ENCODE measurements at regions not wholly inside any gene's neighbourhood (a gene's known extent, or its start where the extent isn't known, plus 50 kb on each side); places are given as distances from the start of the nearest gene placed in this dataset.

DNA sequence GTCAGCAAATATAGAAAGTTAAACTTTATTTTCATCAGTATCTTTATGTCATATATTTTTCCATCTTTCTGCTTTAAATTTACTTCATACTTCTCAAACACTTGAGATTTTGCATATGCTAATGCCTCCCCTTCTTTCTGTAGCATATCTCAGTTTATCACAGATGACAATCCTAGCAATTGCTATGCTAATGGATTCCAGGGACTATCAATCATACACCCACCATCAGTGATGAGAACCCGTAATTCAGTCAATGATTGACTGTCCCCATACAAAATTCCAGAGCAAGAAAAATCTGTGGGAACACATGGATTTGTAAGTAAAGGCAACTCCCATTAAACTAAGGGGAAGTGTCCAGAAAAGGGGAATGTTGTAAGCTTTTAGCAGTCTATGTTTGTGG, 432.4 kb upstream of the SEMA3D start:
- TF ChIP-seq, protein P1, sequence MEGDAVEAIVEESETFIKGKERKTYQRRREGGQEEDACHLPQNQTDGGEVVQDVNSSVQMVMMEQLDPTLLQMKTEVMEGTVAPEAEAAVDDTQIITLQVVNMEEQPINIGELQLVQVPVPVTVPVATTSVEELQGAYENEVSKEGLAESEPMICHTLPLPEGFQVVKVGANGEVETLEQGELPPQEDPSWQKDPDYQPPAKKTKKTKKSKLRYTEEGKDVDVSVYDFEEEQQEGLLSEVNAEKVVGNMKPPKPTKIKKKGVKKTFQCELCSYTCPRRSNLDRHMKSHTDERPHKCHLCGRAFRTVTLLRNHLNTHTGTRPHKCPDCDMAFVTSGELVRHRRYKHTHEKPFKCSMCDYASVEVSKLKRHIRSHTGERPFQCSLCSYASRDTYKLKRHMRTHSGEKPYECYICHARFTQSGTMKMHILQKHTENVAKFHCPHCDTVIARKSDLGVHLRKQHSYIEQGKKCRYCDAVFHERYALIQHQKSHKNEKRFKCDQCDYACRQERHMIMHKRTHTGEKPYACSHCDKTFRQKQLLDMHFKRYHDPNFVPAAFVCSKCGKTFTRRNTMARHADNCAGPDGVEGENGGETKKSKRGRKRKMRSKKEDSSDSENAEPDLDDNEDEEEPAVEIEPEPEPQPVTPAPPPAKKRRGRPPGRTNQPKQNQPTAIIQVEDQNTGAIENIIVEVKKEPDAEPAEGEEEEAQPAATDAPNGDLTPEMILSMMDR (IDR thresholded peaks at IDR 0.05), result no peak
- intact Hi-C loops (cut with DNase I), result no loop called here

DNA sequence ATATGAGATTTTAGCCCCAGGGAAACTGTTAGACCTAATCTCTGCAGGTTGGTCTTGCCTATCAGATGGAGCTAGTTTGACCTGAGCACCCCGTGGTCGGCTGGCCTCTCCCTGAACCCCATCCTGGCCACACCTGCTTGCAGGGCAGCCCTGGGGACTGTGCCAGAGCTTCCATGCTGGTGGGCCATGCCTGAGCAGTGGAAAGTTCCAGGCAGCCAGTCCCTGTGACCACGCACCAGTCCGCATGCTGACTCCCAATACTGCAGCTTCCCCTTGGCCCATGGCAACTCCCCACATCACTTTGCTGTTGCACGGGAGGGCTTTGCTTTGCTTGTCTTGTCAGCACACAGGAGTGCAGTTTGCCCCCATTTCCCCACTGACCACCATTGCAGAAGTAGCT, 427.8 kb upstream of the SEMA3D start:
- Histone ChIP-seq H3K27me3 (no peaks in the 10 kb centered on the region), H3K9me3 (peaks cover 0 to 8% of the 10 kb centered on the region in 2 donors), H3K36me3 (no peaks in the 10 kb centered on the region), H3K27ac (no peak overlapping the region), H3K4me3 (no peak overlapping the region), H3K4me1 (no peaks in the 10 kb centered on the region)
- no peak for ATAC-seq
- intact Hi-C loops (cut with DNase I), result no loop called here
- TF ChIP-seq, protein P1 (IDR thresholded peaks at IDR 0.05), result no peak
- peak in 1 of 4 donors; percentile 65 for DNase-seq

More for the DNA sequence above, 432.4 kb upstream of the SEMA3D start:
- ATAC-seq, result no peak
- no peaks in the 10 kb centered on the region for H3K27me3 ChIP-seq
- H3K36me3 ChIP-seq, result no peaks in the 10 kb centered on the region
- peaks cover 0 to 13% of the 10 kb centered on the region in 2 donors for H3K4me1 ChIP-seq
- peaks cover 0 to 10% of the 10 kb centered on the region in 2 donors for H3K9me3 ChIP-seq
- no peak for DNase-seq
- no peak overlapping the region for H3K4me3 ChIP-seq
- no peak overlapping the region for H3K27ac ChIP-seq

DNA sequence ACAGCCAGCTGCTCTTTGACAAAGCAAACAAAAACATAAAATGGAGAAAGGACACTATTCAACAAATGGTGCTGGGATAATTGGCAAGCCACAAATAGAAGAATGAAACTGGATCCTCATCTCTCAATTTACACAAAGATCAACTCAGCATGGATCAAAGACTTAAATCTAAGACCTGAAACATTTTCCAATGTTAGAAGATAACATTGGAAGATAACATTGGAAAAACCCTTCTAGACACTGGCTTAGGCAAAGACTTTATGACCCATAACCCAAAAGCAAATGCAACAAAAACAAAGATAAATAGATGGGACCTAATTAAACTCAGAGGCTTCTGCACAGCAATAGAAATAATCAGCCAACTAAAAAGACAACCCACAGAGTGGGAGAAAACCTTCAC, 425.7 kb upstream of the SEMA3D start:
- no peak overlapping the region for H3K27ac ChIP-seq
- intact Hi-C loops (cut with DNase I), result no loop called here
- no peak for ATAC-seq

DNA sequence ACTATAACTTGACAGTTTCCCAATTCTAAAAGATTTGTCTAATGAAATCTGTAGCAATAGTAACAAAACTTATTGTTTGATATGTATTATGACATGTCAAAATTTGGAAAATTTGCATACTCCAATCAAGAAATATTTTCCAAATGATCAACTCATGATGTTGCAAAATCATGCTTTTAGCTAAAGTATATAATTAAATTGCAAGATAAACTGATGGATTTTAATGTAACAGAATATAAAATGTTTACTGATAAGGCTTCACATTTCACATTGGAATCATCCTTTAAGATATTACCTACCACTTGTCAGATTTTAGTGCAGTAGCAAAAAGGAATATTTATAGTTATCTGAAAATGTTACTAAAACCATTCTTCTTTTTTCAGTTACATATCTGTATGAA, 421.9 kb upstream of the SEMA3D start:
- TF ChIP-seq, protein P1 (IDR thresholded peaks at IDR 0.05), result no peak
- Histone ChIP-seq H3K27ac (no peak overlapping the region), H3K36me3 (no peaks in the 10 kb centered on the region), H3K9me3 (no peaks in the 10 kb centered on the region), H3K4me1 (no peaks in the 10 kb centered on the region), H3K4me3 (no peak overlapping the region), H3K27me3 (no peaks in the 10 kb centered on the region)
- intact Hi-C loops (cut with DNase I), result no loop called here
- DNase-seq (no peak), ATAC-seq (no peak)

More for the DNA sequence above, 425.7 kb upstream of the SEMA3D start:
- Histone ChIP-seq H3K36me3 (no peaks in the 10 kb centered on the region), H3K9me3 (peaks cover 0 to 8% of the 10 kb centered on the region in 2 donors), H3K4me1 (no peaks in the 10 kb centered on the region), H3K27me3 (no peaks in the 10 kb centered on the region), H3K4me3 (no peak overlapping the region)
- TF ChIP-seq, protein P1 (IDR thresholded peaks at IDR 0.05), result no peak
- no peak for DNase-seq

DNA sequence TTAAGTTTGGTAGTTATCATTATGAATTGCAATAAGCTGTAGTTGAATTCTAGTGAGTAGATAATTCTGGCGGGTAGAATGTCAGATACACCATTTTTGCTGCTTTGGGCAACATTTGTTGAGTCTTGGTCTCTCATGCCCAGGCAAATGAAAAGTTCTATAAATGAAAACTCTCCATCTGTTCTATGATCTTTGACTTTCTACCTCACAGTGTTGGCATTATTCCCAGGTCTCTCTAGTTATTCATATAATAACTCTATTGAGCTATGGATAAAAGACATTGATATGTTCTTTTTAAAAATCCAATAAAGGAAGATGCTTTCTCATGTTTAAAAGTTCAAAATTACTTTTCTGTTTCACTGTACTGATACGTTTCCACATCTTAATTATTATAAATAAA, 415.3 kb upstream of the SEMA3D start:
- Histone ChIP-seq H3K27ac (no peak overlapping the region), H3K9me3 (no peaks in the 10 kb centered on the region), H3K4me3 (no peak overlapping the region), H3K36me3 (no peaks in the 10 kb centered on the region), H3K27me3 (no peaks in the 10 kb centered on the region), H3K4me1 (no peaks in the 10 kb centered on the region)
- DNase-seq (no peak), ATAC-seq (no peak)
- TF ChIP-seq, protein P1 (IDR thresholded peaks at IDR 0.05), result no peak
- intact Hi-C loops (cut with DNase I), result no loop called here
